HUDEP-2 (cell line): ENCODE measurements at regions not wholly inside any gene's neighbourhood (a gene's known extent, or its start where the extent isn't known, plus 50 kb on each side); places are given as distances from the start of the nearest gene placed in this dataset.

ENCODE experiments used
- DNase-seq, 76 experiments: peaks; one replicate each; lab custom pipeline; 2025; ENCODE audit not compliant: unreplicated experiment in 76 of 76; lab: John Stamatoyannopoulos, UW

GRCh38 chr20:54716790-54717189, 241.4 kb downstream of the DOK5 start:
- DNase-seq, result no peak

- DNase-seq, result no peak
These were observed 240.9 kb downstream of the DOK5 start for GRCh38 chr20:54716174-54716747.

- DNase-seq, result no peak
These were observed 239.4 kb downstream of the DOK5 start for GRCh38 chr20:54714817-54715216.

GRCh38 chr20:54713727-54714126, 238.3 kb downstream of the DOK5 start:
- DNase-seq, result no peak

- DNase-seq, result no peak
These were observed 235.7 kb downstream of the DOK5 start for GRCh38 chr20:54711071-54711470.

GRCh38 chr20:54710341-54710740, 234.9 kb downstream of the DOK5 start:
- DNase-seq, result no peak

GRCh38 chr20:54708229-54708628, 232.8 kb downstream of the DOK5 start:
- DNase-seq, result no peak

- no peak for DNase-seq
These were observed 232.4 kb downstream of the DOK5 start for GRCh38 chr20:54707801-54708200.

- no peak for DNase-seq
These were observed 231.2 kb downstream of the DOK5 start for GRCh38 chr20:54706581-54706980.

GRCh38 chr20:54704032-54704635, 228.7 kb downstream of the DOK5 start:
- DNase-seq, result no peak
